Left lung (tissue), 4 donors: ENCODE measurements at regions not wholly inside any gene's neighbourhood (a gene's known extent, or its start where the extent isn't known, plus 50 kb on each side); places are given as distances from the start of the nearest gene placed in this dataset.
"Not testable (repeated sequence)": the region's sequence is repeated elsewhere in the genome, so short reads cannot be mapped to it uniquely, and the experiment has no call there.

ENCODE experiments used
- ATAC-seq: fragments of 200-7000 bp; cut with Tn5 transposase; one replicate; pipeline ENCODE4 v1.9.1; 2020; ENCODE audit warnings: moderate library complexity
- DNase-seq, 4 donors: peaks; one replicate each; pipeline ENCODE4 v3.0.0-alpha.2; 2013 to 2020
- H3K27ac ChIP-seq, 2 donors: fragments of 200-600 bp; sonication (generic) in 1 of 2; one replicate each; pipeline versions ENCODE4 v1.5.0 to v1.8.0; 2020 to 2021
- H3K27me3 ChIP-seq, 2 donors: fragments of 200-600 bp; sonication (generic) in 1 of 2; one replicate each; pipeline versions ENCODE4 v1.5.0 to v1.8.0; 2020 to 2021
- H3K36me3 ChIP-seq, 2 donors: fragments of 200-600 bp; sonication (generic) in 1 of 2; one replicate each; pipeline versions ENCODE4 v1.5.0 to v1.8.0; 2020 to 2021
- H3K4me1 ChIP-seq, 2 donors: fragments of 200-600 bp; one replicate each; pipeline ENCODE4 v1.8.0; 2021
- H3K4me3 ChIP-seq, 2 donors: fragments of 200-600 bp; sonication (generic) in 1 of 2; one replicate each; pipeline versions ENCODE4 v1.5.0 to v1.8.0; 2020 to 2021; ENCODE audit warnings: mild to moderate bottlenecking in 1 of 2
- H3K9me3 ChIP-seq, 2 donors: fragments of 200-600 bp; sonication (generic) in 1 of 2; one replicate each; pipeline versions ENCODE4 v1.5.0 to v1.8.0; 2020 to 2021
- CTCF ChIP-seq, 2 donors: fragments of 200-600 bp; sonication (generic) in 1 of 2; IDR thresholded peaks; one replicate each; pipeline versions ENCODE4 v1.5.0 to v1.8.0; 2021; ENCODE audit warnings: antibody characterized with exemption in 2 of 2
- intact Hi-C, 2 donors: fragments of 100-400 bp; cut with DNase I; formaldehyde crosslinking; loops; one replicate each; pipeline versions ENCODE4 v1.11.2 to v1.14.2; 2022
- donor health status: DM: no; HTN: yes; CAD: no.
- donor health status: DM: no; HTN: no; CAD: no.

GRCh38 chrX:143231492-143231891, 205.8 kb downstream of the SPANXN4 start:
- intact Hi-C loops = no loop called here
- Histone ChIP-seq H3K27me3 (no peaks in the 10 kb centered on the region), H3K27ac (no peak overlapping the region), H3K4me3 (no peak overlapping the region), H3K9me3 (no peaks in the 10 kb centered on the region), H3K4me1 (no peaks in the 10 kb centered on the region), H3K36me3 (no peaks in the 10 kb centered on the region)
- ATAC-seq (no peak), DNase-seq (no peak)
- TF ChIP-seq CTCF (IDR thresholded peaks at IDR 0.05) = no peak

- H3K4me3 ChIP-seq, H3K27ac ChIP-seq, intact Hi-C loops, H3K27me3 ChIP-seq, H3K4me1 ChIP-seq, H3K9me3 ChIP-seq, ATAC-seq, H3K36me3 ChIP-seq: not testable (repeated sequence)
- peak in 1 of 4 donors; percentile 36 for DNase-seq
These were observed 202.9 kb downstream of the SPANXN4 start for GRCh38 chrX:143228600-143228999.

- no peaks in the 10 kb centered on the region for H3K36me3 ChIP-seq
- no peak overlapping the region for H3K4me3 ChIP-seq
- no peaks in the 10 kb centered on the region for H3K9me3 ChIP-seq
- ATAC-seq = no peak
- DNase-seq = no peak
- H3K27me3 ChIP-seq = no peaks in the 10 kb centered on the region
- TF ChIP-seq CTCF (IDR thresholded peaks at IDR 0.05) = no peak
- intact Hi-C loops = no loop called here
- no peaks in the 10 kb centered on the region for H3K4me1 ChIP-seq
- H3K27ac ChIP-seq = no peak overlapping the region
These were observed 181.2 kb downstream of the SPANXN4 start for GRCh38 chrX:143206966-143207365.

- H3K4me1 ChIP-seq = no peaks in the 10 kb centered on the region
- ATAC-seq (no peak), DNase-seq (no peak)
- no peaks in the 10 kb centered on the region for H3K9me3 ChIP-seq
- no peaks in the 10 kb centered on the region for H3K27me3 ChIP-seq
- H3K27ac ChIP-seq = no peak overlapping the region
- no peaks in the 10 kb centered on the region for H3K36me3 ChIP-seq
- H3K4me3 ChIP-seq = no peak overlapping the region
- no peak for TF ChIP-seq CTCF (IDR thresholded peaks at IDR 0.05)
- intact Hi-C loops = no loop called here
These were observed 146.0 kb downstream of the SPANXN4 start for GRCh38 chrX:143171703-143172102.

GRCh38 chrX:143165778-143166177, 140.1 kb downstream of the SPANXN4 start:
- no peak for TF ChIP-seq CTCF (IDR thresholded peaks at IDR 0.05)
- Histone ChIP-seq H3K27me3 (no peaks in the 10 kb centered on the region), H3K36me3 (no peaks in the 10 kb centered on the region), H3K4me3 (no peak overlapping the region), H3K4me1 (no peaks in the 10 kb centered on the region), H3K27ac (no peak overlapping the region), H3K9me3 (no peaks in the 10 kb centered on the region)
- ATAC-seq (no peak), DNase-seq (no peak)
- intact Hi-C loops = no loop called here

- H3K4me1 ChIP-seq = no peaks in the 10 kb centered on the region
- intact Hi-C loops = no loop called here
- no peak for TF ChIP-seq CTCF (IDR thresholded peaks at IDR 0.05)
- no peak for DNase-seq
- H3K27ac ChIP-seq = no peak overlapping the region
- no peaks in the 10 kb centered on the region for H3K9me3 ChIP-seq
- no peak for ATAC-seq
- no peak overlapping the region for H3K4me3 ChIP-seq
- H3K36me3 ChIP-seq = no peaks in the 10 kb centered on the region
- no peaks in the 10 kb centered on the region for H3K27me3 ChIP-seq
These were observed 114.0 kb downstream of the SPANXN4 start for GRCh38 chrX:143139681-143140080.
